GM23338 (cell line): ENCODE measurements at regions not wholly inside any gene's neighbourhood (a gene's known extent, or its start where the extent isn't known, plus 50 kb on each side); places are given as distances from the start of the nearest gene placed in this dataset.

Experiments
- ATAC-seq: fragments of 200-7000 bp; cut with Tn5 transposase; 3 replicates; pipeline ENCODE4 v1.9.1; 2020
- DNase-seq: peaks from one replicate; pipeline ENCODE4 v3.0.0-alpha.2; 2015; ENCODE audit warnings: low spot score
- H2AFZ ChIP-seq: fragments of 200-600 bp; sonication (generic); 2 replicates; pipeline ENCODE4 v1.8.0; 2016; ENCODE audit warnings: antibody characterized with exemption, mild to moderate bottlenecking, moderate library complexity
- H3F3A ChIP-seq: fragments of 200-600 bp; sonication (generic); replicated peaks from 2 replicates; pipeline ENCODE4 v1.8.0; 2017; ENCODE audit warnings: antibody characterized with exemption, mixed run types, low read depth
- H3K27ac ChIP-seq: fragments of 200-600 bp; sonication (generic); 2 replicates; pipeline ENCODE4 v1.6.1; 2016; ENCODE audit warnings: low read depth
- H3K27me3 ChIP-seq: fragments of 200-600 bp; sonication (generic); 2 replicates; pipeline ENCODE4 v1.8.0; 2016; ENCODE audit warnings: mild to moderate bottlenecking, mixed run types, moderate library complexity; ENCODE audit not compliant: insufficient read depth
- H3K36me3 ChIP-seq: fragments of 200-600 bp; sonication (generic); 2 replicates; pipeline ENCODE4 v1.8.0; 2016; ENCODE audit warnings: mild to moderate bottlenecking; ENCODE audit not compliant: insufficient read depth
- H3K4me1 ChIP-seq: fragments of 200-600 bp; sonication (generic); 2 replicates; pipeline ENCODE4 v1.8.0; 2016; ENCODE audit warnings: mild to moderate bottlenecking, moderate library complexity; ENCODE audit not compliant: insufficient read depth
- H3K4me2 ChIP-seq: fragments of 200-600 bp; sonication (generic); 2 replicates; pipeline ENCODE4 v1.7.1; 2017; ENCODE audit warnings: mixed run types
- H3K4me3 ChIP-seq: fragments of 200-600 bp; sonication (generic); 2 replicates; pipeline ENCODE4 v1.6.1; 2016; ENCODE audit warnings: mixed run types
- H3K79me2 ChIP-seq: fragments of 200-600 bp; sonication (generic); replicated peaks from 2 replicates; pipeline ENCODE4 v1.8.0; 2017; ENCODE audit warnings: mild to moderate bottlenecking; ENCODE audit not compliant: insufficient read depth
- H3K9me2 ChIP-seq: fragments of 200-600 bp; sonication (generic); 2 replicates; pipeline ENCODE4 v1.8.0; 2017; ENCODE audit not compliant: insufficient read depth
- H4K20me1 ChIP-seq: fragments of 200-600 bp; sonication (generic); replicated peaks from 2 replicates; pipeline ENCODE4 v1.8.0; 2017; ENCODE audit warnings: mild to moderate bottlenecking; ENCODE audit not compliant: insufficient read depth
- H3K27ac Mint-ChIP-seq: 2 replicates; pipeline ENCODE4 v1.8.0; 2020; ENCODE audit warnings: inconsistent platforms, mild to moderate bottlenecking, moderate library complexity, mixed read lengths
- H3K27me3 Mint-ChIP-seq: 3 replicates; pipeline ENCODE4 v1.8.0; 2022; ENCODE audit warnings: low read depth, mild to moderate bottlenecking, moderate library complexity, mixed read lengths, inconsistent platforms; ENCODE audit not compliant: insufficient read depth, poor library complexity
- H3K36me3 Mint-ChIP-seq: 3 replicates; pipeline ENCODE4 v1.8.0; 2021; ENCODE audit warnings: low read depth, mild to moderate bottlenecking, inconsistent platforms, moderate library complexity, mixed read lengths
- H3K4me1 Mint-ChIP-seq: 3 replicates; pipeline ENCODE4 v1.8.0; 2020; ENCODE audit warnings: mild to moderate bottlenecking, inconsistent platforms, mixed read lengths
- H3K4me3 Mint-ChIP-seq: 3 replicates; pipeline ENCODE4 v1.8.0; 2021; ENCODE audit warnings: moderate library complexity, mild to moderate bottlenecking, inconsistent platforms, mixed read lengths
- H3K9me3 Mint-ChIP-seq: 3 replicates; pipeline ENCODE4 v1.8.0; 2020; ENCODE audit warnings: moderate library complexity, mild to moderate bottlenecking, inconsistent platforms, mixed read lengths
- CREB1 ChIP-seq: fragments of 250-450 bp; sonication (Bioruptor Pico); IDR thresholded peaks from 2 replicates; pipeline ENCODE4 v1.5.0; 2020; ENCODE audit warnings: low read depth, mild to moderate bottlenecking, moderate library complexity
- CTCF ChIP-seq, 2 experiments: fragments of 200-600 bp in 1 of 2; sonication (generic) in 1 of 2; conservative IDR thresholded peaks; 2 replicates each; pipeline versions ENCODE4 v1.5.1 to v1.6.1; 2016 to 2017; ENCODE audit warnings: antibody characterized with exemption in 2 of 2, low read depth in 2 of 2, mild to moderate bottlenecking in 2 of 2, moderate library complexity in 1 of 2
- ETS1 ChIP-seq: IDR thresholded peaks from 2 replicates; pipeline ENCODE4 v1.6.1; 2016; ENCODE audit warnings: antibody characterized with exemption
- EZH2 ChIP-seq: fragments of 200-600 bp; sonication (generic); IDR thresholded peaks from one replicate; pipeline ENCODE4 v1.8.0; 2017; ENCODE audit warnings: antibody characterized with exemption, mild to moderate bottlenecking, low read depth; ENCODE audit not compliant: unreplicated experiment
- EZH2phosphoT487 ChIP-seq: fragments of 200-600 bp; sonication (generic); IDR thresholded peaks from one replicate; pipeline ENCODE4 v1.8.1; 2018; ENCODE audit warnings: antibody characterized with exemption; ENCODE audit not compliant: unreplicated experiment
- JUNB ChIP-seq: IDR thresholded peaks from one replicate; pipeline ENCODE4 v1.6.1; 2016; ENCODE audit warnings: antibody characterized with exemption; ENCODE audit not compliant: unreplicated experiment
- NANOG ChIP-seq: IDR thresholded peaks from 2 replicates; pipeline ENCODE4 v1.6.1; 2016; ENCODE audit warnings: antibody characterized with exemption, borderline replicate concordance
- POLR2AphosphoS5 ChIP-seq: IDR thresholded peaks from 2 replicates; pipeline ENCODE4 v1.6.1; 2016; ENCODE audit warnings: antibody characterized with exemption, low read depth
- REST ChIP-seq: IDR thresholded peaks from one replicate; pipeline ENCODE4 v1.6.1; 2018; ENCODE audit warnings: antibody characterized with exemption; ENCODE audit not compliant: unreplicated experiment
- STAT1 ChIP-seq: IDR thresholded peaks from one replicate; pipeline ENCODE4 v1.6.1; 2016; ENCODE audit warnings: antibody characterized with exemption; ENCODE audit not compliant: unreplicated experiment
- ZNF114 ChIP-seq: fragments of 250-450 bp; sonication (Bioruptor Pico); IDR thresholded peaks from 2 replicates; pipeline ENCODE4 v1.5.0; 2020; ENCODE audit warnings: mild to moderate bottlenecking, moderate library complexity
- ZNF331 ChIP-seq: fragments of 250-450 bp; sonication (Bioruptor Pico); IDR thresholded peaks from 2 replicates; pipeline ENCODE4 v1.5.0; 2020; ENCODE audit warnings: low read depth, mild to moderate bottlenecking, moderate library complexity
- ZNF462 ChIP-seq: fragments of 250-450 bp; sonication (Bioruptor Pico); IDR thresholded peaks from 2 replicates; pipeline ENCODE4 v1.5.0; 2020; ENCODE audit warnings: mild to moderate bottlenecking, moderate library complexity

- Histone ChIP-seq H3K4me3 (no peak overlapping the region), H3K9me2 (no peaks in the 10 kb centered on the region), H4K20me1 (no peaks in the 10 kb centered on the region), H3K79me2 (no peaks in the 10 kb centered on the region), H3K36me3 (no peaks in the 10 kb centered on the region), H3K27me3 (no peaks in the 10 kb centered on the region), H3K4me2 (no peak overlapping the region), H2AFZ (peak overlapping the region; percentile 5; the same call in 1 of the 2 replicates), H3F3A (no peaks in the 10 kb centered on the region), H3K4me1 (0 out of 2 replicates have a peak, but pooled peaks cover under 1% of the 10 kb centered on the region), H3K27ac (no peak overlapping the region)
- H3K4me3 Mint-ChIP-seq, result no peak overlapping the region
- H3K27me3 Mint-ChIP-seq, result no peaks in the 10 kb centered on the region
- H3K4me1 Mint-ChIP-seq, result peaks cover 9% of the 10 kb centered on the region
- H3K27ac Mint-ChIP-seq, result no peak overlapping the region
- H3K36me3 Mint-ChIP-seq, result no peaks in the 10 kb centered on the region
- H3K9me3 Mint-ChIP-seq, result no peaks in the 10 kb centered on the region
- peak; percentile 72 for ATAC-seq
- no peak for TF ChIP-seq ETS1
- no peak for TF ChIP-seq STAT1
- TF ChIP-seq NANOG, result no peak
- TF ChIP-seq ZNF462, result no peak
- no peak for TF ChIP-seq ZNF331 (CRISPR knock-in tag)
- TF ChIP-seq EZH2phosphoT487, result no peak
- TF ChIP-seq EZH2, result no peak
- TF ChIP-seq REST, result no peak
- no peak for TF ChIP-seq ZNF114
- no peak for TF ChIP-seq CREB1
- TF ChIP-seq POLR2AphosphoS5, result no peak
- no peak for TF ChIP-seq JUNB
- TF ChIP-seq CTCF (conservative IDR thresholded peaks at IDR 0.05; ENCODE audit: low read depth in 2 of 2), result no peak
- DNase-seq, result no peak
These were observed 91.7 kb upstream of the PITRM1 start for GRCh38 chr10:3264161-3264761.
